Keratinocyte (primary cell): ENCODE measurements at regions not wholly inside any gene's neighbourhood (a gene's known extent, or its start where the extent isn't known, plus 50 kb on each side); places are given as distances from the start of the nearest gene placed in this dataset.
A peak's percentile ranks its signal among the peaks of the same experiment; 100 is the strongest.

Source experiments
- DNase-seq: peaks from one replicate; pipeline ENCODE4 v3.0.0-alpha.2; 2011; ENCODE audit warnings: low read depth, missing footprints, low spot score
- FAIRE-seq: peaks from 2 replicates; lab custom pipeline; 2011; peaks lifted over from hg19 to GRCh38; lab: Jason Lieb, UNC
- H2AFZ ChIP-seq: 2 replicates; pipeline ENCODE4 v1.6.0; 2012; ENCODE audit warnings: low read length, control low read depth, inconsistent platforms; ENCODE audit not compliant: control insufficient read depth
- H3K27ac ChIP-seq: 2 replicates; pipeline ENCODE4 v1.5.1; 2011; ENCODE audit warnings: low read length; ENCODE audit not compliant: control insufficient read depth, insufficient read depth
- H3K27me3 ChIP-seq: 3 replicates; pipeline ENCODE4 v1.6.0; 2011; ENCODE audit warnings: low read length; ENCODE audit not compliant: control insufficient read depth, insufficient read depth; ENCODE audit errors: extremely low read depth
- H3K36me3 ChIP-seq, 2 experiments: 2 replicates in 1 of 2; 3 replicates in 1 of 2; pipeline ENCODE4 v1.5.1; 2011; ENCODE audit warnings: low read length in 2 of 2, mild to moderate bottlenecking in 1 of 2; ENCODE audit not compliant: control insufficient read depth in 2 of 2, insufficient read depth in 2 of 2; ENCODE audit errors: extremely low read depth in 1 of 2
- H3K4me1 ChIP-seq: 3 replicates; pipeline ENCODE4 v1.5.1; 2011; ENCODE audit warnings: low read length; ENCODE audit not compliant: control insufficient read depth, insufficient read depth; ENCODE audit errors: extremely low read depth
- H3K4me2 ChIP-seq: 3 replicates; pipeline ENCODE4 v1.6.0; 2011; ENCODE audit warnings: low read depth, low read length; ENCODE audit not compliant: control insufficient read depth, insufficient read depth; ENCODE audit errors: extremely low read depth
- H3K4me3 ChIP-seq, 3 experiments: fragments of 200-600 bp in 1 of 3; sonication (generic) in 1 of 3; 2 replicates in 2 of 3; 3 replicates in 1 of 3; pipeline ENCODE4 v1.5.1; 2011 to 2016; ENCODE audit warnings: low read length in 3 of 3, mild to moderate bottlenecking in 3 of 3, control low read depth in 2 of 3, inconsistent platforms in 1 of 3, low read depth in 1 of 3, mixed read lengths in 1 of 3, mixed run types in 1 of 3, moderate library complexity in 1 of 3; ENCODE audit not compliant: control insufficient read depth in 2 of 3, insufficient read depth in 2 of 3; ENCODE audit errors: extremely low read depth in 1 of 3
- H3K79me2 ChIP-seq: 2 replicates; pipeline ENCODE4 v1.6.0; 2012; ENCODE audit warnings: low read length; ENCODE audit not compliant: control insufficient read depth, insufficient read depth
- H3K9ac ChIP-seq: 3 replicates; pipeline ENCODE4 v1.6.0; 2011; ENCODE audit warnings: low read length; ENCODE audit not compliant: control insufficient read depth, insufficient read depth; ENCODE audit errors: extremely low read depth
- H3K9me1 ChIP-seq: 3 replicates; pipeline ENCODE4 v1.6.0; 2011; ENCODE audit warnings: low read length; ENCODE audit not compliant: control insufficient read depth, insufficient read depth; ENCODE audit errors: extremely low read depth
- H3K9me3 ChIP-seq: 2 replicates; pipeline ENCODE4 v1.5.1; 2012; ENCODE audit warnings: low read depth, low read length; ENCODE audit not compliant: control insufficient read depth
- H4K20me1 ChIP-seq: 3 replicates; pipeline ENCODE4 v1.6.0; 2011; ENCODE audit warnings: low read length; ENCODE audit not compliant: control insufficient read depth, insufficient read depth; ENCODE audit errors: extremely low read depth
- CTCF ChIP-seq, 3 experiments: IDR thresholded peaks in 1 of 3; conservative IDR thresholded peaks in 1 of 3; optimal IDR thresholded peaks in 1 of 3; 2 replicates in 2 of 3; 3 replicates in 1 of 3; pipeline versions ENCODE3 to v1.5.1; 2011; ENCODE audit warnings: low read length in 3 of 3, mild to moderate bottlenecking in 3 of 3, moderate library complexity in 2 of 3, control low read depth in 1 of 3, inconsistent platforms in 1 of 3; ENCODE audit not compliant: insufficient read depth in 2 of 3; ENCODE audit errors: extremely low read depth in 1 of 3
- EZH2 ChIP-seq: IDR thresholded peaks from one replicate; pipeline ENCODE4 v1.6.1; 2012; ENCODE audit warnings: inconsistent platforms, mild to moderate bottlenecking, low read length, moderate library complexity
- dilution Hi-C: fragments of 300-500 bp; cut with MboI; formaldehyde crosslinking; loops from one replicate; pipeline ENCODE4 v1.7.0; 2020; ENCODE audit warnings: low sequenced_read_pairs; ENCODE audit not compliant: extremely low pct_ligation_motif_present

GRCh38 chr2:220504938-220505503, 877.6 kb downstream of the SLC4A3 start:
- Histone ChIP-seq H3K9me3 (no peaks in the 10 kb centered on the region), H3K9me1 (no peaks in the 10 kb centered on the region), H3K79me2 (no peaks in the 10 kb centered on the region), H3K36me3 (no peaks in the 10 kb centered on the region), H3K4me1 (peaks cover 29% of the 10 kb centered on the region), H3K27me3 (no peaks in the 10 kb centered on the region), H3K9ac (no peak overlapping the region), H3K4me2 (peak overlapping the region; percentile 69), H2AFZ (peak overlapping the region; percentile 62), H4K20me1 (no peaks in the 10 kb centered on the region), H3K27ac (peak overlapping the region; percentile 71), H3K4me3 (peak overlapping the region in 1 of 3 experiments; percentile 19)
- no peak for TF ChIP-seq EZH2
- no peak for TF ChIP-seq CTCF (optimal IDR thresholded peaks at IDR 0.05 in 1 of 3, IDR thresholded peaks at IDR 0.05 in 1 of 3, conservative IDR thresholded peaks at IDR 0.05 in 1 of 3; ENCODE audit: extremely low read depth in 1 of 3, insufficient read depth in 2 of 3, low read length in 3 of 3)
- DNase-seq (peak; percentile 42), FAIRE-seq (peak; percentile 96)
- dilution Hi-C loops, result no loop called here

GRCh38 chr2:220506466-220506865, 879.0 kb downstream of the SLC4A3 start:
- no peaks in the 10 kb centered on the region for H3K79me2 ChIP-seq
- DNase-seq, result peak; percentile 95
- no peaks in the 10 kb centered on the region for H3K36me3 ChIP-seq
- TF ChIP-seq CTCF (optimal IDR thresholded peaks at IDR 0.05 in 1 of 3, IDR thresholded peaks at IDR 0.05 in 1 of 3, conservative IDR thresholded peaks at IDR 0.05 in 1 of 3; ENCODE audit: extremely low read depth in 1 of 3, insufficient read depth in 2 of 3, low read length in 3 of 3) (no peak), EZH2 (no peak)
- H4K20me1 ChIP-seq, result no peaks in the 10 kb centered on the region
- H3K9ac ChIP-seq, result peak overlapping the region; percentile 31
- dilution Hi-C loops, result no loop called here
- peak overlapping the region in 1 of 3 experiments; percentile 7 for H3K4me3 ChIP-seq
- H3K27me3 ChIP-seq, result no peaks in the 10 kb centered on the region
- H3K9me3 ChIP-seq, result no peaks in the 10 kb centered on the region
- peaks cover 39% of the 10 kb centered on the region for H3K4me1 ChIP-seq
- peak overlapping the region; percentile 69 for H3K4me2 ChIP-seq
- peak; percentile 97 for FAIRE-seq
- no peaks in the 10 kb centered on the region for H3K9me1 ChIP-seq
- peak overlapping the region; percentile 49 for H2AFZ ChIP-seq
- H3K27ac ChIP-seq, result peak overlapping the region; percentile 36
